ENCODE measurements at regions not wholly inside any gene's neighbourhood (a gene's known extent, or its start where the extent isn't known, plus 50 kb on each side); places are given as distances from the start of the nearest gene placed in this dataset.

DNA sequence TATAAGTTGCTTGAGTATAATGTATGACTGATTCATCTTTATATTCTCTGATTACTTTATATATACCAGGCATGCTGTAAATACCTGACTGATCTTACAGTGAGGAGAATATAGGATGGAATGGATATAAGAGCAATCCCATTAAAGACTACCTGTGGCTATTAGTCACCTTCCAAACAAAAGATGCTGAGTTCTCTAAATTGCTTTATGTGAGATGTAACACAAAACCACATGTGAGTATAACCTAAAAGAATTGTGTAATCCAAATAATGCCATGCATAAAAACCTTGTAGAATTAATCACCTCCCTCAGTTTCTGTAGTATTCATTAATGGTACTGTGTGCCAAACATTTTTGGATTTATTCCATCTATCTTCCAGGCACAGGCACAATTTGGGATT lies 134.6 kb upstream of the LRRC7 start:
- Histone ChIP-seq H3K27ac (no peak overlapping the region), H3K4me3 (no peak overlapping the region), H3K9me3 (no peaks in the 10 kb centered on the region), H3K4me1 (no peaks in the 10 kb centered on the region), H3K27me3 (no peaks in the 10 kb centered on the region), H3K36me3 (no peaks in the 10 kb centered on the region)
- ATAC-seq (no peak), DNase-seq (no peak)
- intact Hi-C loops (cut with DNase I), result no loop called here
- TF ChIP-seq POLR2A (IDR thresholded peaks at IDR 0.05), result no peak
- TF ChIP-seq, protein P1, sequence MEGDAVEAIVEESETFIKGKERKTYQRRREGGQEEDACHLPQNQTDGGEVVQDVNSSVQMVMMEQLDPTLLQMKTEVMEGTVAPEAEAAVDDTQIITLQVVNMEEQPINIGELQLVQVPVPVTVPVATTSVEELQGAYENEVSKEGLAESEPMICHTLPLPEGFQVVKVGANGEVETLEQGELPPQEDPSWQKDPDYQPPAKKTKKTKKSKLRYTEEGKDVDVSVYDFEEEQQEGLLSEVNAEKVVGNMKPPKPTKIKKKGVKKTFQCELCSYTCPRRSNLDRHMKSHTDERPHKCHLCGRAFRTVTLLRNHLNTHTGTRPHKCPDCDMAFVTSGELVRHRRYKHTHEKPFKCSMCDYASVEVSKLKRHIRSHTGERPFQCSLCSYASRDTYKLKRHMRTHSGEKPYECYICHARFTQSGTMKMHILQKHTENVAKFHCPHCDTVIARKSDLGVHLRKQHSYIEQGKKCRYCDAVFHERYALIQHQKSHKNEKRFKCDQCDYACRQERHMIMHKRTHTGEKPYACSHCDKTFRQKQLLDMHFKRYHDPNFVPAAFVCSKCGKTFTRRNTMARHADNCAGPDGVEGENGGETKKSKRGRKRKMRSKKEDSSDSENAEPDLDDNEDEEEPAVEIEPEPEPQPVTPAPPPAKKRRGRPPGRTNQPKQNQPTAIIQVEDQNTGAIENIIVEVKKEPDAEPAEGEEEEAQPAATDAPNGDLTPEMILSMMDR (IDR thresholded peaks at IDR 0.05), result no peak

DNA sequence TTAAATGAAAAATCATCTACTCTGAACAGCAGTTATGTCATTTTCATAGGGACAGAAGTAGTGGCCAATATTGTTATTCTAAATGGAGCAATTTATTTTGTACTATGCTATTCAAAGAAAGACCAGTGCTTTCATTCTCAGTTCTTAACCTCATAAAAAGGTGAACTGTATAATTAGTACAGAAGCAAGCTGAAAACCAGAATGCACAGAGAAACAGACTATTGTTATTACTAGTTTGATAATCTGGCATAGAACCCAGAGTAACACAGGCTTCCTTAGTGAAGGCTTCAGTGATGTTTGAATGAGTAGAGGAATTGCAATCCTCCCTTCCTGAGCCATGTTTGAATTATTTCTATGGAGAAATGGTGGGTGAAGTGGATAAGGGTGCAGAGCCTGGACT lies 131.6 kb upstream of the LRRC7 start:
- no peak for ATAC-seq
- no peaks in the 10 kb centered on the region for H3K4me1 ChIP-seq
- H3K27ac ChIP-seq, result no peak overlapping the region
- no peaks in the 10 kb centered on the region for H3K27me3 ChIP-seq
- intact Hi-C loops (cut with DNase I), result no loop called here
- no peaks in the 10 kb centered on the region for H3K36me3 ChIP-seq
- no peak overlapping the region for H3K4me3 ChIP-seq
- no peak for TF ChIP-seq POLR2A (IDR thresholded peaks at IDR 0.05)
- TF ChIP-seq, protein P1 (IDR thresholded peaks at IDR 0.05), result no peak
- H3K9me3 ChIP-seq, result no peaks in the 10 kb centered on the region
- DNase-seq, result no peak

DNA sequence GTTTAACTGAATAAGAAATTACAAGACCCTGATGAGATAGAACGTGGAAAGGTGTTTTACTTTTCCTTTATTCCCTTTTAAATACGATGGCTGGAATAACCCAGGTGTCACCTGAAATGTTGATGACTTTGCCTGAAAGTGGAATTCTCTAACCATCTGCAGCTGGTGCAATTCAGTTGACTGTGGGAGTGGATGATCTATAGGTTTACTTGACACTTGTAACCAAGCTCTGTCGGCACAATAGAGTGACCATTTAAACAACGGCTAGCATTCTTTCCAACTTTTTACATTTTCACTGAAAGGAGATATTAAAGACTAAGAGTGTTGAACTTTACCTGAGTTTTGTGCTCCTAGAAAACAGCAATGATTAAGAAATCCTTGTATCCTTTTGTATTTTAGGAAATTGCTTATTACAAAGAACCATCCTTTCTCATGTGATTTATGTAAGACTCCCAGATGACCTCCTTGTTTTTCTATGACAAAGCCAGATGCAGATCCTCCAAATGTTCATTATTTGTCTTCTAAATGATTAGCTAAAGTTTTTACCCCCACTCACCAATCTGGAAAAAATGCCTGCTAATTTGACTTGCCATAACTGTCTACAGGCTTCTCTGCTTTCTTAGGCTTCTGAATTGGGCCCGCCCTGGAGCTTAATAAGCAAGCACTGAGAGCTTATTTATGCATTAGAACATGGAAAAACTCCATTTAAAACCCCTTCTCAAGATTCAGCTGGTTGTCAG lies 129.5 kb upstream of the LRRC7 start:
- H3K4me1 ChIP-seq, result no peaks in the 10 kb centered on the region
- no peak for ATAC-seq
- H3K9me3 ChIP-seq, result no peaks in the 10 kb centered on the region
- intact Hi-C loops (cut with DNase I), result no loop called here
- WGBS, 4 donors, result 57 to 70% (median 60%) methylated on average over 5 of the region's 5 CpGs
- TF ChIP-seq, protein P1 (IDR thresholded peaks at IDR 0.05), result no peak
- no peak for TF ChIP-seq POLR2A (IDR thresholded peaks at IDR 0.05)
- H3K27me3 ChIP-seq, result no peaks in the 10 kb centered on the region
- H3K4me3 ChIP-seq, result no peak overlapping the region
- DNase-seq, result no peak
- no peak overlapping the region for H3K27ac ChIP-seq
- H3K36me3 ChIP-seq, result no peaks in the 10 kb centered on the region

DNA sequence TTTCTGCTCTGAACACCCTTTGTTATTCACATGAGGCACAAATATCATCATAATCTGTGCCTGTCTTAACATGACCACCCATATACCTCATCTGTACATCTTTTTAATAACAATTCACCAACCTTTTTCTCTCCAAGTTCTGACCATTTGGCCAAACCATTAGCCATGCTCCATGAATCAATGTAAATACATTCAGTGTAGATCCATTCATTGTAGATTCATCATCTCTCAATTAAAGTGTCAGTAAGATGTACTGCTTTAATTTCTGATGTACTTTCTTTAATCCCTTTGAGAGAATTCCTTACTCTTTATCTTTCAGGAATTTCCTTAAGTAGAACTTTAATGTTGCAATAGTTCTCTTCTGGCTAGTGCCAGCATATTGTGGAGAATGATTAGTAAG lies 126.2 kb upstream of the LRRC7 start:
- Histone ChIP-seq H3K4me1 (no peaks in the 10 kb centered on the region), H3K27me3 (no peaks in the 10 kb centered on the region), H3K27ac (no peak overlapping the region), H3K36me3 (no peaks in the 10 kb centered on the region), H3K9me3 (no peaks in the 10 kb centered on the region), H3K4me3 (no peak overlapping the region)
- TF ChIP-seq POLR2A (IDR thresholded peaks at IDR 0.05), result no peak
- TF ChIP-seq, protein P1 (IDR thresholded peaks at IDR 0.05), result no peak
- ATAC-seq (no peak), DNase-seq (no peak)
- intact Hi-C loops (cut with DNase I), result no loop called here
